T-cell (primary cell): ENCODE measurements at regions not wholly inside any gene's neighbourhood (a gene's known extent, or its start where the extent isn't known, plus 50 kb on each side); places are given as distances from the start of the nearest gene placed in this dataset.

Experiments used
- ATAC-seq, 4 experiments: fragments of 200-7000 bp in 3 of 4; fragments of 150-1000 bp in 1 of 4; cut with Tn5 transposase; replicated peaks in 1 of 4; 1 replicate in 3 of 4; 2 replicates in 1 of 4; pipeline ENCODE4 v1.10.0; 2021; ENCODE audit warnings: moderate library complexity in 3 of 4, mild to moderate bottlenecking in 2 of 4, moderate number of reproducible peaks in 1 of 4
- CTCF ChIA-PET, 2 donors: fragments of 300-600 bp; sonication (Branson Sonifier 250); formaldehyde crosslinking; loops; one replicate each; lab custom pipeline; 2022; ENCODE audit warnings: antibody characterized with exemption in 2 of 2; lab: Charles Lee
- POLR2A ChIA-PET, 2 donors: fragments of 300-600 bp; sonication (Branson Sonifier 250); formaldehyde crosslinking; loops; one replicate each; lab custom pipeline; 2022; ENCODE audit warnings: antibody characterized with exemption in 2 of 2; lab: Charles Lee
- DNase-seq, 35 experiments: peaks; one replicate each; pipeline versions ENCODE4 v3.0.0 to v3.0.0-alpha.2; 2013 to 2023
- H3K27ac ChIP-seq: one replicate; pipeline ENCODE4 v1.5.1; 2013; ENCODE audit warnings: low read length
- H3K27me3 ChIP-seq, 2 experiments: replicated peaks in 1 of 2; 1 replicate in 1 of 2; 2 replicates in 1 of 2; pipeline versions ENCODE4 v1.6.1 to v1.7.0; 2013; ENCODE audit warnings: low read length in 1 of 2, mixed read lengths in 1 of 2; ENCODE audit not compliant: control insufficient read depth in 2 of 2, insufficient read depth in 2 of 2; ENCODE audit errors: extremely low read depth in 1 of 2
- H3K36me3 ChIP-seq, 2 donors: 1 replicate in 1 of 2; 2 replicates in 1 of 2; pipeline versions ENCODE4 v1.6.1 to v1.7.0; 2013; ENCODE audit warnings: low read length in 1 of 2; ENCODE audit not compliant: control insufficient read depth in 2 of 2, insufficient read depth in 1 of 2; ENCODE audit errors: extremely low read depth in 1 of 2
- H3K4me1 ChIP-seq, 2 experiments: 1 replicate in 1 of 2; 2 replicates in 1 of 2; pipeline versions ENCODE4 v1.6.1 to v1.7.0; 2013; ENCODE audit warnings: low read length in 2 of 2, mixed read lengths in 1 of 2; ENCODE audit not compliant: insufficient read depth in 2 of 2, control insufficient read depth in 1 of 2; ENCODE audit errors: extremely low read depth in 1 of 2
- H3K4me3 ChIP-seq, 2 donors: 1 replicate in 1 of 2; 2 replicates in 1 of 2; pipeline versions ENCODE4 v1.5.1 to v1.7.0; 2013; ENCODE audit warnings: mild to moderate bottlenecking in 2 of 2, low read length in 1 of 2, moderate library complexity in 1 of 2; ENCODE audit not compliant: control insufficient read depth in 1 of 2; ENCODE audit errors: extremely low read depth in 1 of 2
- H3K9me3 ChIP-seq: 2 replicates; pipeline ENCODE4 v1.7.0; 2013
- H3K27ac Mint-ChIP-seq, 2 donors: one replicate each; pipeline ENCODE4 v1.8.0; 2020 to 2021; ENCODE audit warnings: mild to moderate bottlenecking in 2 of 2, mixed read lengths in 2 of 2
- H3K27me3 Mint-ChIP-seq, 2 donors: one replicate each; pipeline ENCODE4 v1.8.0; 2021 to 2022; ENCODE audit warnings: mixed read lengths in 2 of 2
- H3K36me3 Mint-ChIP-seq: one replicate; pipeline ENCODE4 v1.8.0; 2021; ENCODE audit warnings: mixed read lengths
- H3K4me1 Mint-ChIP-seq, 3 donors: one replicate each; pipeline ENCODE4 v1.8.0; 2020 to 2022; ENCODE audit warnings: mixed read lengths in 3 of 3, mild to moderate bottlenecking in 1 of 3
- H3K4me3 Mint-ChIP-seq, 3 donors: one replicate each; pipeline ENCODE4 v1.8.0; 2020 to 2022; ENCODE audit warnings: mild to moderate bottlenecking in 3 of 3, mixed read lengths in 3 of 3, moderate library complexity in 3 of 3
- H3K9me3 Mint-ChIP-seq, 3 donors: one replicate each; pipeline ENCODE4 v1.8.0; 2020 to 2022; ENCODE audit warnings: mixed read lengths in 3 of 3
- WGBS: methylation state at CpG from one replicate; pipeline ENCODE4 v1.1.5; 2013; ENCODE audit warnings: missing lambda C conversion rate; ENCODE audit not compliant: insufficient coverage; 5-methylcytosine and 5-hydroxymethylcytosine counted together

DNA sequence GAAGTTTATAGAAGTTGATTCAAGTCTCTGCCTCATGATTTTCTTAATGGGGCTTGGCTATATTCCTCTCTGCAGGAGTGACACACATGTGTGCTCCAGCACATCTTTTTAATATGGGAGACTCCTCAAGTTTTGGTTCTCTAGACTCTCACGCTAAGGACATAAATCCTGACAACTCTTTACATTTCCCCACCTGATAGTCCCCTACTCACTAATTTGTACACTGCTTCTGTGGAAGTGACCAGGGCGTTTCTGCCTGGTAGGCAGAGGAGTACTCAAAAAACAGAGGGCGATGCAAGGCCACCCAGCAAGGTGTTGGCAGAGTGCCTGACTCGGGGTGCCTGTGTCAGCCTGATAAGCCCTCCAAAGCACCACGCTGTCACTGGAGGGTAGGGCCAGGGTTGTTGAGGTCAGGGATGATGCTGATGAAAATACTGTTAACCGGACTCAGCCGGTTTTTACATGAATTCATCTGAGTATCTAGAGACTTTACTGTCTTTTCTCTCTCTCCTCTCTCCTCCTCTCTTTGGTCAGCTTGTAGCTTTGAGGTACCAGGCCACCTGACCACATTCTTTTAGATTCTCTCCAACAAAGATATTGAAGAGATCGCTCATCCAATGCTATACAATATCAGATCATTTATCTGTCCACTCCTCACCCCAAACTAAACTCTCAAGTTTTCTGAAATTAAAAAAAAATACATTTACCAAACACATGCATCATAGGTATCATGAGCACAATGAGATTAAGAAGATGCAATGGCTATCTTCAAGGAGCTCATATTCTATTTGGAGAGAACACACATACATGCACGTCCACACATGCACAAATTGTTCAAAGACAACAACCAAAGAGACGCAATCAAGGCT lies 205.2 kb downstream of the PIK3R1 start:
- POLR2A ChIA-PET: interaction anchor here in 1 of 2 donors (0.8 kb wide), 1 partner anchor 1468 kb away, joined by 3 read pairs; no protein-coding TSS in a partner anchor
- H3K27me3 Mint-ChIP-seq: no peaks in the 10 kb centered on the region
- H3K27ac Mint-ChIP-seq: no peak overlapping the region
- peaks cover 6 to 10% of the 10 kb centered on the region in 2 experiments for H3K4me1 ChIP-seq
- no peak for ATAC-seq
- H3K9me3 Mint-ChIP-seq: no peaks in the 10 kb centered on the region
- H3K36me3 ChIP-seq: no peaks in the 10 kb centered on the region
- no peak overlapping the region for H3K27ac ChIP-seq
- WGBS: 85% methylated on average over 4 of the region's 10 CpGs
- no peaks in the 10 kb centered on the region for H3K36me3 Mint-ChIP-seq
- H3K9me3 ChIP-seq: no peaks in the 10 kb centered on the region
- H3K4me3 ChIP-seq: no peak overlapping the region
- no peaks in the 10 kb centered on the region for H3K27me3 ChIP-seq
- no peak for DNase-seq
- H3K4me1 Mint-ChIP-seq: peaks cover 11 to 18% (median 17%) of the 10 kb centered on the region in 3 donors
- H3K4me3 Mint-ChIP-seq: no peak overlapping the region
- CTCF ChIA-PET: no interaction called here

DNA sequence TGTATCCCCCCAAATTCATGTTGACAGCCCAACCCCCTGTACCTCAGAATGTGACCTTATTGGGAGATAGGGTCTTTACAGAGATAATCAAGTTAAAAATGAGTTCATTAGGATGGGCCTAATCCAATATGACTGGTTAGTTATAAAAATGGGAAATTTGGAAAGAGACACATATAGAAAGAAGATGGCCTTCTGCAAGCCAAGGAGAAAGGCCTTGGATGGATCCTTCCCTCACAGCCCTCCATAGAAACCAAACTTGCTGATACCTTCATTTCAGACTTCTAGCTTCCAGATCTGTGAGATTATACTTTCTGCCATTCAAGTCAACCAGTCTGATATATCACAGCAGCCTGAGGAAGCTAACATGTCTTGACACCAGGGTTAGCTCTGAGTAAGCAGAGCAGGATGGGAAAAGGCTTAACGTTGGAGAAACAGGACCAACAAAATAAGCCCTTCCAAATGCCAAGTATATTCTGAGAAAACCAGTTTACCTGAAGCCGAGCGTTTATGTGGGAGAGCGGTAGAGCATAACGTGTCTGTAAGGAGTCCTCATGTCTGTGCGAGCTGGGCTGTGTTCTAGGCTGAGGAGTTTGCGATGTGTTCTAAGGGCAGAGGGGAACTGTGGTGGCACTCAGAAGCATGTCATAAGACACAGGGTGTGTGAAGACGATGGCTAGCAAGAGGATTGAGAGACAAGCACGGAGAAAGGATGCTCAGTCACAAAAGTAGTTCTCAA lies 206.1 kb downstream of the PIK3R1 start:
- Mint-ChIP-seq H3K36me3 (no peaks in the 10 kb centered on the region), H3K4me1 (peaks cover 17 to 25% (median 24%) of the 10 kb centered on the region in 3 donors), H3K27ac (no peak overlapping the region), H3K27me3 (no peaks in the 10 kb centered on the region), H3K4me3 (no peak overlapping the region), H3K9me3 (no peaks in the 10 kb centered on the region)
- POLR2A ChIA-PET: no interaction called here
- WGBS: 96% methylated on average over 8 of the region's 9 CpGs
- DNase-seq: no peak
- H3K4me3 ChIP-seq: no peak overlapping the region
- CTCF ChIA-PET: no interaction called here
- no peak for ATAC-seq
- peaks cover 6 to 16% of the 10 kb centered on the region in 2 experiments for H3K4me1 ChIP-seq
- H3K36me3 ChIP-seq: no peaks in the 10 kb centered on the region
- no peaks in the 10 kb centered on the region for H3K27me3 ChIP-seq
- no peaks in the 10 kb centered on the region for H3K9me3 ChIP-seq
- no peak overlapping the region for H3K27ac ChIP-seq

DNA sequence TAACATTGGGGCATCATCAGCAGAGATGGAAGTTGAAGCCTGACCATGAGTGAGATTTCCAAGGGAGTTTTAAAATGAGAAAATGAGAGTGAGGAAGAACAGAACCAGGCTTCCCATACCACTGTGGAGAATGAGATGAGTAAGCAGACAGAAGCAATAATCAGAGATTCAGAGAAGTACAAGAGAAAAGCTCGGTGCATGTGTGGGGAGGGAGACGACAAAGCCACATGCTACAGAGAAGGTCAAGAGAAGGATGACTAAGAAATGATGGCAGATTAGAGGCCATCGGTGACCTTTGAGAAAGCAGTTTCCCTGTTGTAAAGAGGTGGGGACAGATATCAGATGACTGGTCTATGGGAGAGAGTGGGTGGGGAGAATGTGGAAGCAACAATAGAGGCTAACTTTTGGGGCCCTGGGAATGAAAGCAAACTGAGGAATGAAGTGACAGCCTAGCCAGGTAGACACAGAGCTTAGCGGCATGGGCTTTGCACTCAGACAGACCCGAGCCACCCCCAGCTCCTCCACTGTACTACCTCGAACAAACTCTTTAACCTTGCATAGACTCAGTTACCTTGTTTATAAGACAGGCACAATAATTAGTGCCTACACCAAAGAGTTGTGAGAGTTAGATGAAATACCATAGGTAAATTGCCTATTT lies 207.7 kb downstream of the PIK3R1 start:
- H3K4me1 Mint-ChIP-seq: peaks cover 22 to 28% (median 26%) of the 10 kb centered on the region in 3 donors
- Histone ChIP-seq H3K4me1 (peaks cover 6 to 16% of the 10 kb centered on the region in 2 experiments), H3K36me3 (no peaks in the 10 kb centered on the region), H3K27me3 (no peaks in the 10 kb centered on the region), H3K27ac (no peak overlapping the region), H3K4me3 (no peak overlapping the region), H3K9me3 (no peaks in the 10 kb centered on the region)
- 23% methylated on average over 2 of the region's 6 CpGs for WGBS
- ChIA-PET CTCF (no interaction called here), POLR2A (no interaction called here)
- no peaks in the 10 kb centered on the region for H3K9me3 Mint-ChIP-seq
- H3K27me3 Mint-ChIP-seq: no peaks in the 10 kb centered on the region
- H3K36me3 Mint-ChIP-seq: no peaks in the 10 kb centered on the region
- ATAC-seq (no peak), DNase-seq (no peak)
- H3K4me3 Mint-ChIP-seq: no peak overlapping the region
- H3K27ac Mint-ChIP-seq: peak overlapping the region in 1 of 2 donors; percentile 18

DNA sequence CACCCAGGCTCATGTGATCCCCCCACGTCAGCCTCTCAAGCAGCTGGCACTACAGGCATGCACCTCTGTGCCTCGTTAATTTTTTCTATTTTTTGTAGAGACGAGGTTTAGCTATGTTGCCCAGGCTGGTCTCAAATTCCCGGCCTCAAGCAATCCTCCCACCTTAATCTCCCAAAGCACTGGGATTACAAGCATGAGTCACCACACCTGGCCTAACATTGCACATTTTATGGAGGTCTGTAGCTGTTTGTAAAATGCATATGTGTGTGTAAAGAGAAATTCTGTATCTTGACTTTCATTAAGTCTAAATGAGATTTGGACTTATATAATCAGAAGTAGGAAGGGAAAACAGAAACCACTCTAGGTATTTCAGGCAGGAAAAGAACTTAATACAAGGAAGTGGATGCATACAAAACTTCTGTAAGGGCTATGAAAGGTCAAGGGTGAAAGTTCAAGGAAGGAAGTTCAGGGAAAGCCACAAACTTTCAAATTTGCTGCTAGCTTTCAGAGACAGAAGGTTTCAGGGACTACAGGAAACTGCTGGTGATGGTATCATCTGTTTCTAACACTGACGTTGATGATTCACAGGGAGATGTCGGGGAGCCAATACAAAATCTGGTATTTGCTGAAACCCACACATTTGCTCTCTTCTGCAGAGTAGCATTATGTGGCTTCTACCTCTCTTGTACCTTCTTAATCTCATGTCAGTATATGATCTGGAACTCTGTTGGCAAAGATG lies 209.4 kb downstream of the PIK3R1 start:
- POLR2A ChIA-PET: interaction anchor here (0.7 kb wide), 2 partner anchors 32 to 37 kb away, joined by 4 to 5 read pairs; no protein-coding TSS in a partner anchor
- Histone ChIP-seq H3K4me1 (peaks cover 6 to 16% of the 10 kb centered on the region in 2 experiments), H3K27ac (peak overlapping the region; percentile 63), H3K9me3 (no peaks in the 10 kb centered on the region), H3K27me3 (no peaks in the 10 kb centered on the region), H3K36me3 (no peaks in the 10 kb centered on the region), H3K4me3 (no peak overlapping the region)
- peak; percentile 82 to 90 (median 90) for ATAC-seq
- Mint-ChIP-seq H3K27me3 (no peaks in the 10 kb centered on the region), H3K9me3 (no peaks in the 10 kb centered on the region), H3K4me1 (peaks cover 22 to 28% (median 26%) of the 10 kb centered on the region in 3 donors), H3K36me3 (no peaks in the 10 kb centered on the region), H3K4me3 (peak overlapping the region in 1 of 3 donors; percentile 4), H3K27ac (peak overlapping the region; percentile 85 to 86)
- CTCF ChIA-PET: interaction anchor here (0.6 to 1.4 kb wide), 5 partner anchors 10 to 212 kb away, joined by 3 to 15 read pairs (median 6); no protein-coding TSS in a partner anchor
- 100% methylated on average over 2 of the region's 6 CpGs for WGBS
- DNase-seq: peak in 9 of 35 experiments; percentile 3 to 58 (median 13)

DNA sequence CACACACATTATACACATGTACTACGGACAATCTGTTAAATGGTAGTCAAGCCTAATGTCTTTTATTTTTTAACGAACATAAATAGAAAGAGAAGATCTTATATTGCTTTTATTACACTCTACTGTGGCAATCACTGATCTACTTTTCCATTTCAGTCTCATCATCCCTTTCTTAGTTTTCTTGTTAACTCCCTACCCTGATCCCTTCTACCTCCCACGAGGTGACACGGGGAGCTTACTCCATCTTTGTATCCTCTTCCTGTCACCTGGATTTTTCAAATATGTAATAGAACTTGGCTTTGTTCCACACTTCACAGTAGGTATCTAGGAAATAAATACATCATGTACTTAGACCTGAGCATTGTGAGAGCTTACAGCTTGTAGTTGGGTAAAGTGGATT lies 211.0 kb downstream of the PIK3R1 start:
- Histone ChIP-seq H3K36me3 (no peaks in the 10 kb centered on the region), H3K4me1 (peaks cover 6 to 16% of the 10 kb centered on the region in 2 experiments), H3K4me3 (no peak overlapping the region), H3K27ac (no peak overlapping the region), H3K9me3 (no peaks in the 10 kb centered on the region), H3K27me3 (no peaks in the 10 kb centered on the region)
- Mint-ChIP-seq H3K9me3 (no peaks in the 10 kb centered on the region), H3K27ac (peak overlapping the region; percentile 32 to 68), H3K27me3 (no peaks in the 10 kb centered on the region), H3K36me3 (no peaks in the 10 kb centered on the region), H3K4me1 (peaks cover 22 to 30% (median 26%) of the 10 kb centered on the region in 3 donors), H3K4me3 (no peak overlapping the region)
- DNase-seq (no peak), ATAC-seq (no peak)
- POLR2A ChIA-PET: no interaction called here
- CTCF ChIA-PET: no interaction called here
- no CpG with 5 or more reads among the region's 4 CpGs for WGBS
